HUES64 (cell line): ENCODE measurements at regions not wholly inside any gene's neighbourhood (a gene's known extent, or its start where the extent isn't known, plus 50 kb on each side); places are given as distances from the start of the nearest gene placed in this dataset.
"Not testable (repeated sequence)": the region's sequence is repeated elsewhere in the genome, so short reads cannot be mapped to it uniquely, and the experiment has no call there.

Experiments used
- H3K27ac ChIP-seq: 2 replicates; pipeline ENCODE4 v1.7.0; 2013; ENCODE audit warnings: low read depth, low read length, inconsistent platforms
- H3K27me3 ChIP-seq: 2 replicates; pipeline ENCODE4 v1.6.1; 2013; ENCODE audit warnings: mild to moderate bottlenecking, low read length; ENCODE audit not compliant: insufficient read depth
- H3K36me3 ChIP-seq: 2 replicates; pipeline ENCODE4 v1.6.1; 2013; ENCODE audit warnings: mild to moderate bottlenecking, low read length; ENCODE audit not compliant: insufficient read depth
- H3K4me1 ChIP-seq: 2 replicates; pipeline ENCODE4 v1.6.1; 2013; ENCODE audit warnings: mild to moderate bottlenecking, low read length, moderate library complexity; ENCODE audit not compliant: insufficient read depth
- H3K4me3 ChIP-seq: 2 replicates; pipeline ENCODE4 v1.5.1; 2013; ENCODE audit warnings: mild to moderate bottlenecking, low read length, moderate library complexity
- H3K9ac ChIP-seq: 2 replicates; pipeline ENCODE4 v1.6.1; 2013; ENCODE audit warnings: mild to moderate bottlenecking, low read depth, low read length
- H3K9me3 ChIP-seq: 2 replicates; pipeline ENCODE4 v1.6.1; 2013; ENCODE audit warnings: low read depth, low read length; ENCODE audit not compliant: insufficient read depth
- WGBS: fragments of 150-250, 120-280 bp; methylation state at CpG from one replicate; pipeline ENCODE4 v1.1.7; 2013; ENCODE audit warnings: missing lambda C conversion rate; 5-methylcytosine and 5-hydroxymethylcytosine counted together

GRCh38 chr2:117359266-117359914 lies 455.1 kb upstream of the DDX18 start:
- no peak overlapping the region for H3K4me3 ChIP-seq
- no peaks in the 10 kb centered on the region for H3K36me3 ChIP-seq
- no peaks in the 10 kb centered on the region for H3K27me3 ChIP-seq
- H3K27ac ChIP-seq, result no peak overlapping the region
- no peaks in the 10 kb centered on the region for H3K9me3 ChIP-seq
- H3K9ac ChIP-seq, result no peak overlapping the region
- no peaks in the 10 kb centered on the region for H3K4me1 ChIP-seq
- WGBS, result 96% methylated on average over 5 of the region's 5 CpGs

- H3K9me3 ChIP-seq, result no peaks in the 10 kb centered on the region
- H3K36me3 ChIP-seq, result no peaks in the 10 kb centered on the region
- no peaks in the 10 kb centered on the region for H3K4me1 ChIP-seq
- WGBS, result 95% methylated on average over 2 of the region's 2 CpGs
- no peak overlapping the region for H3K27ac ChIP-seq
- no peaks in the 10 kb centered on the region for H3K27me3 ChIP-seq
- no peak overlapping the region for H3K9ac ChIP-seq
- no peak overlapping the region for H3K4me3 ChIP-seq
Observed at GRCh38 chr2:117360586-117360985, 453.9 kb upstream of the DDX18 start.

GRCh38 chr2:117378653-117379052 lies 435.8 kb upstream of the DDX18 start:
- H3K9ac ChIP-seq, result no peak overlapping the region
- H3K9me3 ChIP-seq, result no peaks in the 10 kb centered on the region
- no peaks in the 10 kb centered on the region for H3K27me3 ChIP-seq
- H3K36me3 ChIP-seq, result no peaks in the 10 kb centered on the region
- H3K4me1 ChIP-seq, result no peaks in the 10 kb centered on the region
- H3K4me3 ChIP-seq, result no peak overlapping the region
- WGBS, result 72% methylated on average over 3 of the region's 4 CpGs
- no peak overlapping the region for H3K27ac ChIP-seq

GRCh38 chr2:117379928-117380327 lies 434.6 kb upstream of the DDX18 start:
- 95% methylated on average over 4 of the region's 4 CpGs for WGBS
- Histone ChIP-seq H3K9ac (no peak overlapping the region), H3K4me1 (no peaks in the 10 kb centered on the region), H3K27me3 (no peaks in the 10 kb centered on the region), H3K4me3 (no peak overlapping the region), H3K27ac (no peak overlapping the region), H3K36me3 (no peaks in the 10 kb centered on the region), H3K9me3 (no peaks in the 10 kb centered on the region)

GRCh38 chr2:117383997-117384396 lies 430.5 kb upstream of the DDX18 start:
- not testable (repeated sequence) for H3K27ac ChIP-seq, H3K4me3 ChIP-seq, H3K4me1 ChIP-seq, H3K36me3 ChIP-seq, H3K9ac ChIP-seq, H3K27me3 ChIP-seq, H3K9me3 ChIP-seq
- 96% methylated on average over 12 of the region's 12 CpGs for WGBS

GRCh38 chr2:117396161-117396560 lies 418.3 kb upstream of the DDX18 start:
- Histone ChIP-seq H3K27me3 (no peaks in the 10 kb centered on the region), H3K4me3 (no peak overlapping the region), H3K36me3 (no peaks in the 10 kb centered on the region), H3K9me3 (no peaks in the 10 kb centered on the region), H3K27ac (no peak overlapping the region), H3K9ac (no peak overlapping the region), H3K4me1 (no peaks in the 10 kb centered on the region)

- Histone ChIP-seq H3K27ac (no peak overlapping the region), H3K4me3 (no peak overlapping the region), H3K4me1 (no peaks in the 10 kb centered on the region), H3K36me3 (no peaks in the 10 kb centered on the region), H3K9ac (no peak overlapping the region), H3K9me3 (no peaks in the 10 kb centered on the region), H3K27me3 (no peaks in the 10 kb centered on the region)
- 83% methylated on average over 1 of the region's 1 CpG for WGBS
Observed at GRCh38 chr2:117401582-117401981, 412.9 kb upstream of the DDX18 start.

GRCh38 chr2:117406443-117406842 lies 408.0 kb upstream of the DDX18 start:
- H3K27ac ChIP-seq, result no peak overlapping the region
- H3K36me3 ChIP-seq, result no peaks in the 10 kb centered on the region
- H3K9ac ChIP-seq, result no peak overlapping the region
- WGBS, result 84% methylated on average over 1 of the region's 1 CpG
- no peaks in the 10 kb centered on the region for H3K9me3 ChIP-seq
- no peaks in the 10 kb centered on the region for H3K27me3 ChIP-seq
- no peak overlapping the region for H3K4me3 ChIP-seq
- no peaks in the 10 kb centered on the region for H3K4me1 ChIP-seq

GRCh38 chr2:117407746-117408145 lies 406.7 kb upstream of the DDX18 start:
- Histone ChIP-seq H3K27ac (no peak overlapping the region), H3K9me3 (no peaks in the 10 kb centered on the region), H3K4me1 (no peaks in the 10 kb centered on the region), H3K4me3 (no peak overlapping the region), H3K27me3 (no peaks in the 10 kb centered on the region), H3K9ac (no peak overlapping the region), H3K36me3 (no peaks in the 10 kb centered on the region)
- WGBS, result 83% methylated on average over 4 of the region's 4 CpGs

- Histone ChIP-seq H3K36me3 (no peaks in the 10 kb centered on the region), H3K9me3 (no peaks in the 10 kb centered on the region), H3K9ac (no peak overlapping the region), H3K4me3 (no peak overlapping the region), H3K4me1 (no peaks in the 10 kb centered on the region), H3K27ac (no peak overlapping the region), H3K27me3 (no peaks in the 10 kb centered on the region)
- 98% methylated on average over 4 of the region's 4 CpGs for WGBS
Observed at GRCh38 chr2:117409443-117409842, 405.0 kb upstream of the DDX18 start.

GRCh38 chr2:117411983-117412382 lies 402.5 kb upstream of the DDX18 start:
- Histone ChIP-seq H3K9ac (no peak overlapping the region), H3K4me1 (no peaks in the 10 kb centered on the region), H3K9me3 (no peaks in the 10 kb centered on the region), H3K27me3 (no peaks in the 10 kb centered on the region), H3K4me3 (no peak overlapping the region), H3K27ac (no peak overlapping the region), H3K36me3 (no peaks in the 10 kb centered on the region)
- WGBS, result 83% methylated on average over 4 of the region's 4 CpGs

- Histone ChIP-seq H3K4me1 (no peaks in the 10 kb centered on the region), H3K4me3 (no peak overlapping the region), H3K9me3 (no peaks in the 10 kb centered on the region), H3K27ac (no peak overlapping the region), H3K9ac (no peak overlapping the region), H3K27me3 (no peaks in the 10 kb centered on the region), H3K36me3 (no peaks in the 10 kb centered on the region)
- 92% methylated on average over 4 of the region's 4 CpGs for WGBS
Observed at GRCh38 chr2:117432746-117433145, 381.7 kb upstream of the DDX18 start.
